HG03108 (cell line): ENCODE measurements at regions not wholly inside any gene's neighbourhood (a gene's known extent, or its start where the extent isn't known, plus 50 kb on each side); places are given as distances from the start of the nearest gene placed in this dataset.
A peak's percentile ranks its signal among the peaks of the same experiment; 100 is the strongest.

Experiments used
- ATAC-seq: cut with Tn5 transposase; IDR thresholded peaks from one replicate; pipeline ENCODE4 v1.9.1; 2021; ENCODE audit warnings: moderate library complexity; ENCODE audit not compliant: unreplicated experiment

DNA sequence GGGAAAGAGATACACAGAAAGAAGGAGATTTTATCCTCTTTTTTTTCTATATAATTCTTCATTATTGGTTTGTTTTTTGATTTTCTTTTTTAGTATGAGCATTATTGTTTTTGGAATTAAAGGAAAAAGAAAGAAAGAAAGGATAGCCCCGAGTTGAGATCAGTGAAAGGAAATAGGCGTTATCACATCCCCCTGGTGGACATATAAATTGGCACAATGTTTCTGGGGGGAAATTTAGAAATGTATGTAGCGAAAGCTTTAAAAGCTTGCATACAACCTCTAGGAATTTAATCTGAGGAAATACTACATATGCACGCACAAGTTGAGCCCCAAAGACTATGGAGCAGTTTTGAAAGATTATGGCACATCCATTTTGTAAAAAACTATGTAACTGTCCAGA is 226.3 kb upstream of the LDB2 start:
- no peak for ATAC-seq

DNA sequence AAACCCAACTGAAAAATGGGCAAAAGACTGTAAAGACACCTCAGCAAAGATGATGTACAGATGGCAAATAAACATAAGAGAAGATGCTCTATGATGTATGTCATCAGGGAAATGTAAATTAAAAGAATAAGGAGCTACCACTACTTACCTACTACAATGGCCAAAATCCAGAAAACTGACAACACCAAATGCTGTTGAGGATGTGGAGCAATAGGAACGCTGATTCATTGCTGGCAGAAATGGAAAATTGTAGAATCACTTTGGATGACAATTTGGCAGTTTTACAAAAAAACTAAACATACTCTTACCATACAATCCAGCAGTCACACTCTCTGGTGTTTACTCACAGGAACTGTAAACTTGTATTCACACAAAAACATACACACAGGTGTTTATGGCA is 222.3 kb upstream of the LDB2 start:
- no peak for ATAC-seq

DNA sequence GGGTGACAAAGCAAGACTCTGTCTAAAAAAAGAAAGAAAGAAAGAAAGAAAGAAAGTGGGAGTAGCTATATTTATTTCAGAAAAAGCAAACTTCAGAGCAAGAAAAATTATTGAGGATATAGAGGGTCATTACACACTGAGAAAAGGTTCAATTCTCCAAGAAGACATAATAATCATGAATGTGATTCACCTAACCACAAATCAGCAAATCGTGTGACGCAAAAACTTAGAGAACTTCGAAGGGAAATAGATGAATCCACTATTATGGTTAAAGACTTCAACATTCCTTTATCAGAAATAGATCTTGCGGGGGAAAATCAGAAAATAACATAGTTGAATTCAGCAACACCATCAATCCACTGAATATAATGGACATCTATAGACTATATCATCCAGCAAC is 219.3 kb upstream of the LDB2 start:
- ATAC-seq, result no peak

DNA sequence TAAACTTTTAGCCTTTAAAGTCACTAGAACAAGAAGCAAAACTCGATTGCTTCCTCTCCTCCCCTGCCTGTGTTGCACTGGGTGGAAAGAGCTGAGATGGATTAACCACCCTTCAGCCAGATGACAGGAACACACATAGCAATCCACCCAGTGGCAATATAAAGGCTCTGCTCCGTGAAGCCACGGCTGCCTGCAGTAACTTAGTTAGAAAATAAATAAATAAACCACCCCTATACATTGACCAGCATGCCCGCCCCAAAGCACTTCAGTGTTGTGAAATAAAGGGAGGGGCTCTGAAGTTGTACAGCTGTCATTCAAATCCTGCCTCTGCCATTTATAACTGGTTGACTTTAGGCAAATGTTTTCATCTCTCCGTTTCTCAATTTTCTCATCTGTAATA is 217.1 kb upstream of the LDB2 start:
- ATAC-seq, result no peak

DNA sequence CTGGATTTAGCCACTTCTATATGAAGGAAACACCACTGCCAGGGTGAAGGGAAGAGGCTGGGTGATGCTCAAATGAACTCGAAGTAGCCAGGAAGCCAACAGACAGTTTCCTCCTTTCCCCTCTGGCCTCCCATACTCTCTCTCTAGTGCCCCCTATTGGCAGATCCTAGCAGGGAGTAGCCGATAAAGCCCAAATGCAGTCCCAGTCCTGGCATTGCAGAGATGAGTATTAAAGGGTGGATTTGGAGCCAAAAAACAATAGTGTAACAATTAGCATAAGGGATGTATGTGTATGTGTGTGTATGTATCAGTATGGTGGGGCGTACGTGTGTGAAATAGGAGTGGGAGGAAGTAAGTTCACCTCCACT is 213.8 kb upstream of the LDB2 start:
- no peak for ATAC-seq

DNA sequence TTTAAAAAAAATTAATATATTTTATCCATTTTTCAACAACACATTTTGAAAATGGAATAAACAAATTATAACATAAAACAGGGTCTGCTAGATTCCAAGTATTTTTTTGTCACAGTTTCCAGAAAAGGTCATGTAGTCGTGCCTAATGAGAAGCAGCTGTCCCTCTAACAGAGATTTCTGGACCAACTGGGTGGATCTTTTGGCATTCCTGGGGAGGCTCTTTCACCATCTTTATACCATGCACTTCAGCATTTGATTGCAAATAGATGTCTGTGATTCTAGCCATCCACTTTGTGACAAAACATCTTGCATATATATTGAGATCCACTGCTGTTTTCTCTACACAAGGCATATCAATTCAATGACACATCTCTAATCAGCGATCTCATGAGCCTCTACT is 210.7 kb upstream of the LDB2 start:
- no peak for ATAC-seq

DNA sequence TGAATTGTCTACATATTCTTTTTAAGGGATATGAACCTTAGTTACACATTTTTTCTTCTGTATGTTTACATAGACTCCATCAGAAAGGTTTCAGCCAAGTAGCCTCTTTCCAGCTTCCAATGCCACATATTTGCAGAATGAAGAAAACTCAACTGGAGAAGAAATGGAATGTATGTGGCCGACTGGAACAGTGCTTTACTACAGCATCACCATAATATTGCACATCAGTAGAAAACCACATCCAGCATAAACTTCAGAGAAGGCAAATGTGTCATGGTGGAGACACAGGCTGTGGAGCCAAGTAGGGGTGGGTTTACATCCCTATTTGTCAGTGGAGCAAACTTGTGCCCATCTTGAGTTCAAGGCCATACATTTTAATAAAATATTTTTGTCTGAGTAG is 204.8 kb upstream of the LDB2 start:
- ATAC-seq, result no peak

DNA sequence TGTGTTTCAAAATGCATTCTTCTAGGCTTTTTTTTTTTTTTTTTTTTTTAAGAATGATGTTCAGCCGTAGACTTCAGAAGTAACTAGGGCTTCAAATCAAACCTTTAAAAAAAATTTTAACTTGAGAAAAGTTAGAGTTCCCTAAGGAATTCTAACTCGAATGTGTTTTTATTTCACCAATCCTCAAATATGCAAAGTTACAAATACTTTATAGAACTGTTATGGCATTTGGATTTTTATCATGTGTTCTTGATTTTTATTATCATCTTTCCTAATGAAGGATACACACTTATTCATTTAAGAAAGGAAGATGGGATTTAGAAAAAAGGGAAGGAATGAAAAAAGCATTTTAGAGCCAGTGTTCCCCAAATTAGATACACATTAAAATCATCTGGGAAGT is 200.6 kb upstream of the LDB2 start:
- ATAC-seq, result no peak

DNA sequence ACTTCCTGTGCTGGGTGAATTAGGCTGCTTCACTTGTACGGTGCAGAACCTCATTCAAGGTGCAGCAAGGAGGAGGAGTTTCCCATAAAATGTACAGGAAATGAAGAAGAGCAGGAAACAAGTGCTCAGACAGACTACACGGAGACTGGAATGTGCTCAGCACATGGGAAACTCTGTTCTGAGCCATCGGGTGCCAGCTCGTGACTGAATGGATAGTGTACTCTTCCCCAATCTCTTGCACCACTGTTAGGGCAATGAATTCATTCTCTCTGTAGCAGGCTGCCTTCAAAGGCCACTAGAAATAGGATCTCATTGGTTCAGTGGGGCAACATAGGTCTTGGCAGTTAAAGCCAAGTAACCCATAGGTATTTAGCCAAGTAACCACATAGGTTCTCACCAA is 200.0 kb upstream of the LDB2 start:
- no peak for ATAC-seq

DNA sequence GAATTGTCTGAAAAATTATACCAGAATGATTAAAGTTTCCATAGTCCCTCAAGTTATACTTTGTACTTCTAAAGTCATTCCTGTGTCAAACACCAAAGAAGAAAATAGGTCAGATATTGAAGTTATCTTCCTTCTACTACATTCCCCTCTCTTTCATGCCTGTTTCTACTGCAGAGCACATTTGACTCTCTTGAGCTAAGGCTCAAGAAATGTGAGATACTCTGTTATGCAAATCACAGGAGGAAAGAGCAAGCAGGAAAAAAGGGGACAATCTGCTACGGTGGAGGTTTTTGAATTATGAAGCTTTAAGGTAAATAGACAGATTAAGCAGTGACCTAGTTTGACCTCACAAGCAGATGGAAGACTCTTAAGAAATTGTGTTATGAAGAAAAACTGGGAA is 198.9 kb upstream of the LDB2 start:
- no peak for ATAC-seq

DNA sequence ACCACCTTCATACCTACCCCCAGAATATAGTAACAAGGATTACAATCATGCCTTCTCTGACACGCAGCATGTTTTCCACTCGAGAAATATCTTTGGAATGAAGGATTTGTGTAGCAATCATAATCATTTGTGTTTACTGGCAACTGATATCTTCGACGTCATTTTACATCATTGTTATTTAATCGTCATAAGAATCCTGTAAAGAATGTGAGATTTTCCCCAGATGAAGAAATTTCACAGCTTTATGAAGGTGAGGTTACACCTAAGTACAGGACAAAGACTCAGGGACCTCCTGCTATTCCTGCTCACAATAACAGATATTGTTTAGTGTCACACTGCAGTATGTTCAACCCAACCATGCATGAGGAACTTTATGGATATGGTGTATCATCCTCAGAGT is 198.2 kb upstream of the LDB2 start:
- ATAC-seq, result no peak

DNA sequence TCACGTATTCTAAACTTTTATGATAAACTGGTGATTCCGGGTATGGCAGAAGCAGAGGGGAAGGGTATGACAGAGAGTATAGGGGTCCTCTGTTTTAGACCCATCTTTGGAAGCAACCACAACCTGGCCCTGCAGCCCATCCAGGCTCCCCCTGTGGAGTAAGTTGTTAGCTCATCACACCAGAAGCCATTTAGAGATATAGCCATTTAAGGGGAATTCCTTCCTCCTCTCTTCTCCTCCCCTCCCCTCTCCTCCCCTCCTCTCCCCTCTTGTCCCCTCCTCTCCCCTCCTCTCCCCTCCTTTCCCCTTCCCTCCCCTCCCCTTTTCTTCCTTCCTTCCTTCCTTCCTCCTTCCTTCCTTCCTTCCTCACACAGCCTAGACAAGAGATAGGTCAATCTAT is 197.3 kb upstream of the LDB2 start:
- no peak for ATAC-seq

DNA sequence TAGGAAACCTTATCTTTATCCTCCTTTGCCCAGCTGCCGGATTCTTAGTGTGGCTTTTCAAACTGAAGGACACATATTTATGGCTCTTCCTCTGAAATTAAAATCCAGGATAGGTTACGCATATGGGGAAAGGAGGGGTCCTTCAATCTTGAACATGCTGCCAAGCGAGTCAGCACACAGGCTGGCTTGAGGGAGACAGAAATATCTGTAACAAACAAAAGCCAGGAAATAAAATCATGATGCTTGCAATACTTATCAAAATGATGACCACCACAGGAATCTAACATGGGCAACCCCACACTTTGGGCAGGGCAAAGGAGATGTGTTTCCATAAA is 196.4 kb upstream of the LDB2 start:
- ATAC-seq, result no peak

DNA sequence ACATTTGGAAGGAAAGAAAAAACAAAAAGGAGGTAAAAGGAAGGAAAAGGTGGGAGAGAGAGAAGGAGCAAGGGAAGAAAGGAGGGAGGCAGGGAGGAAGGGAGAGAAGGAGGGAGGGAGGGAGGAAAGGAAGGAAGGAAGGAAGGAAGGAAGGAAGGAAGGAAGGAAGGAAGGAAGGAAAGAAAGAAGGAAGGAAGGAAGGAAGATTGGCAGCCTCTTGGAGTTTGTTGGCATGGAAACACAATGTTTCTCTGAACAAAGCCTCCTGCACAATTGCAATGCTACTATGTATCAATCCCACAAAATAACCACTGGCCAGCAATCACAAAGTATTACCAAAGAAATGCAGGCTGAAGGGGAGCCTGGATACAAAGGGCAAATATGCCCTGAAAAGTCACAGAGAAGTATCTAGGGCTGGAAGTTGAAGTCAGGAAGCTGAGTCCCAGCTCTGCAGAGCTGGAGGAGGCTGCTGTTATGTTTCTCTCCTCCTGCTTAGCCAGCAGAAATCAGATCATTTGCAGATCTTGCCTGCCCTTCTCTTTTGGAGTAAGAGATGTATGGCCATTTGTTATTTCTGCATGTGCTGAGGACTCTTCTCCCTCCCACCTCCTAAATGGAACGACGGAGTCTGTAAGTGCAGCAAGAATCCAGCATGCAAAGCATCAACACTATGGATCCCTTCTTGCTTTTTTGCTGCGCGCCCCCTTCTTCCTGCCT is 195.9 kb upstream of the LDB2 start:
- no peak for ATAC-seq

DNA sequence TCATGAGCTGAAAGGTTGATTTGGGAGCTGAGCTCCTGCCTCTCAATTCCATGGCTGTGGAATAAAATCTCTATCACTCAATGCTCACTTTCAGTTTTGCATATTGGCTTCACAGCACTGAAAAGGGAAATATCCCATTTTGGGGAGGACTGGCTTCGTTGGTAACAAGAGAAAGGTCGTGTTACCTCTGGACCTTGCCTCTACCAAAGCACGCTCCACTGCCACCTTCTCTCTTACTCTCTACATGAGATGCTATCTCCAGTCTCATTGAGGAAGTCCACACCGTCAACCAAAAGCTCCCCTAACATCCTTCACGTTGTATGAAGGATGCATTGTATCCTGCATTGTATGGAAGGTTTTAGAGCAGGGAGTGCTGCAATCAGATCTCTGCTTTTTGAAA is 195.0 kb upstream of the LDB2 start:
- ATAC-seq, result no peak

DNA sequence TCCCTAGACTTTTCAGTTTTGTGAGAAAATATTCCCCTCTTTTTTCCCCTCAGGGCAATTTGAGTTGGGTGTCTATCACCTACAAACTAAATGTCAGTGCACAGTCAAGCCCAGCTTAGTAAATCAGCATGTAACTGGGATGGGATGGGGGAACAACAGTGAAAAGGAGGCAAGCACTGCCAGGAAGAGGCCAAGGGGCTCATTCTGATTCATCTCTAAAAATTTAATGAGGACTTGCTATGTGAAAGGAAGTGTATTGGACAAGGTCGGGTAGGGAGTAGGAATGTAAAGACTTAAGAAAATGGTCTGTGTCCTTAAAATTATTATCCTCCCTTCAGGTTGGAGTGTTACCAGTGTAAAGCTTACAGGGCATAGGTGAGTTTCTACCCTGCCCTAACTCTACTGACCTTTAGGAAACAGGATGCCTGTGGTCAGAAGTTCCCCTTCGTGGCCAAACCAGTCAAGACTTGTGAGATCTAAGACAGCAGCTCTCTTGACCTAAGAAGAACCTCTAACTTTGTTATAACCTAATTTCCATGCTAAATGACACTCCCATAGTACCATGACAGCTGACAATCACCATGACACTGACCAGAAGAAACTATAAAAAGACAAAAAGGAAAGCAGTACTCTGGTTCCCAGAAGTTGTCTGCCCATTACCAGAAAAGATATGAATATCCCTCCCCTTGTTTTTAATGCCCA is 194.4 kb upstream of the LDB2 start:
- peak; percentile 89 for ATAC-seq

DNA sequence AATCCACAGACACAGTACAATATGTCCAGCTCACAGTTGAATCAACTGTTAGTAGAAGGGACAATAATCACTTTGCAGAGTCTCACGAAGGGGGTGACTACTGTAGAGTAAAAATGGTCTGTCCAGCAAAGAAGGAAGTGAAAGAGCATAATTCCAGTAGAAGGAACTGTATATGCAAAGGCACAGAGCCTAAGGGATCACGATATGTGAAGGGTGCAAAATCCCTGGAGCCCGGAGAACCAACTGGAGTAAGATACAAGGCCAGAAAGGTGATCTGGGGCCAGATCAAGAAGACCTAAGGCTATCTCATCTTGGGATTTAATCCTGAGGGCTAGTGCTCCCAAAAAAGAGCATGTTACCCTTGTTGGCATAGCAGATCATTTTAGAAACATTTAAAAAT is 192.7 kb upstream of the LDB2 start:
- ATAC-seq, result no peak

DNA sequence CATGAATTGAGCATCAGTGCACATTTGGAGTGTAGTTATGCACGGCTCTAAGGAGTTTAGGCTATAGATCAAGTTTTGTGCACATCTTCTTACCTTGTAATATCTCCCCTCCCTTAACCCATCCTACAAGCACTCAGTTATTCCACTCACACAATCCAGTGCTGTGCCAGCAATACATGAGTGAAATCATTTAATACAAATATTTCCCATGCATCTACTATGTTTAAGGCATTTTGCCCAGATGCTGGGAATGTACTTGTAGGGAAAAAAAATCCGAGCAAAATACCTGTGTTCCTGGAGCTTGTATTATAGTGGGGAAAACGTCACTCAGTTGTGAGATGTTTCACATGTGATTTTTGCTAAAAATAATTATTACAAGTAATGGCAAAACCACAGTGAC is 191.6 kb upstream of the LDB2 start:
- no peak for ATAC-seq

DNA sequence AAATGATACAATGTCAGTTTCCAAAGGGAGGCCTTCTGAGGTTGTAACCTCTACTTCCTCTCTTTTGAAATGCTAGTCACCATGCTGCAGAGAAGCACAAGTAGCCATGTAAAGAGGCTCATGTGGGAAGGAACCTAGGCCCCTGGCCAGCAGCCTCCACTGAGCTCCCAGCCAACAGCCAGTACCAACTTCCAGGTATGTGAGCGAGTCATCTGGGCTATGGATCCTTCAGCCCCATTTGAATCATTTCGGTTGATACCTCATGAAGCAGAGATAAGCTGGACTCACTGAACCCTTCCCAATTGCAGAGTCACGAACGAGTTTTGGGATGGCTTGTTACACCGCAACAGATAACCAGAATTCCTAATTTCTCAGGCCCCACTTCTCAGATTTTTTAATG is 187.0 kb upstream of the LDB2 start:
- ATAC-seq, result no peak

DNA sequence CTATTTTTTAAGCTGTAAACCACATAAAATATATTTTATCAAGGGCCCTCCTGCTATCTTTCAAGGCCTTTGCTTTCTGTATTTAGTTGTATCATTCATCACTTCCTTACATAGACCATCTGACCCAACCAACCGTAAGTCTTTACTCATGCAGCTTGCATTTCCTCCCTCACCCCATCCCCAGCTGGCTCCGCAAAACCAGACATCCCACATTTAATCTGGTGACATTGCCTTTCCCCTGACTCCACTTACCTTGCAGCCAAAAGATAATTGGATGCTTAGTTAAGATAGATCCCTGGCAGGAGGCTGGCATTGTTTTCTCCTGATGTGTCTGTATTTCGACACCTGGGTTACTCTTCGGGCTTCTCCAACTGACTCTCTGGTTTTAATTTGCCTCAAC is 183.7 kb upstream of the LDB2 start:
- no peak for ATAC-seq

DNA sequence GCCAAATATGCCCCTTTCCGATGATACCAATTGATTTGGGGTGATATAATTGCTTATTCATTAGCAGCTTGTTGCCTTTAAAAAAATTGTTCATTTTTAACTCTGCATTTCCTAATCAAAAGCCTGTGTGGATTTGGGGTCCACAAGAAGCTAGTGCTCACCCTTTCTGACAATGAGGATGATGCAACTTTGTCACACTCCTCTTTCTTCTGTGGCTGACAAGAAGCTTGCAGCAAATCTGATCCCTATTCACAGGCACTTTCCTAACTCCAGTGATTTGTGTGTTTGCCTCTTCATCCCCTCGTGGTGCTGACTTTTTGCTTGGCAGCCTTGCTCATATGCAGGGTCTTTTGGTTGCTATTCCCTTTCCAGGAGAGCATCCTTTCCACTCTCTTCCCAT is 182.7 kb upstream of the LDB2 start:
- ATAC-seq, result no peak

DNA sequence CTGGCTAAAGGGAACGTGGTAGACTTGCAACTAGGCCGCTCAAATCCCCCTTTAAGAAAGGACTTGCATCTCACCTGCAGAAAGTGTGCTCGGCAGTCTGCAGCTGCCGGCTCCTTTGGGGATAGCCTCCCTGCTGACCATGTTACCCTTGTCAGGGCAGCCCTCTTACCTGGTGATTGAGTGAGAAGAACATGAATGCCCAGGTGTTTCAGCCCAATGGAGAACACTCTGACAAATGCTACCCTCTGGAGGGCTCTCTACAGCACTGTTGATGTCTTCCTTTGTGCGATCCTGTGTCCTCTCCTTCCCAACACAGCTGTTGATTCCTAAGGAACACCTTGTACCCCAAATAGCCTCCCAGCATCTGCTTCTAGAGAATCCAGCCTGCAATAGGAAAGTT is 178.7 kb upstream of the LDB2 start:
- ATAC-seq, result no peak

DNA sequence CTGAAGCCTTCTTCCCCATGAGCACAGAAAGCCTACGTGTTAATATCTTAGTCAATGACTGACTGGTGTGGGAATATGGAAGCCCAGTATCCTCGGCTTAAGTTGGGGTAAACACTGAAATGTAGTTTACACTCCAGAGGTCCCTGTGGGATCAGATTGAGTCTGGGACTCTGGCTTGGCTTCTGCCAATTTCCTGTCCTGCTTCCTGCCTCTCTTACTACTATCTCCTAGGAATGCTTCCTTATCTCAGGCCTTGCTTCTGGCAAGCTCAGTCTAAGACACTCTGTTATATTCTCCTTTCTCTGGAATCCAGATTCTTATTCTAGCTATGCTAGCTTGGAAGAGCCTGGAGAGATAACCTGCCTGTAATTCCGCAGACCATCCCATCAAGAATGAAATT is 174.0 kb upstream of the LDB2 start:
- ATAC-seq, result no peak
